Activated CD4-positive, alpha-beta memory T cell treated with anti-CD3 and anti-CD28 coated beads for 36 hours (primary cell): ENCODE measurements at regions not wholly inside any gene's neighbourhood (a gene's known extent, or its start where the extent isn't known, plus 50 kb on each side); places are given as distances from the start of the nearest gene placed in this dataset.
A peak's percentile ranks its signal among the peaks of the same experiment; 100 is the strongest.

Source experiments
- CTCF ChIA-PET: fragments of 350-600 bp; sonication (Branson Sonifier 250); formaldehyde crosslinking; loops from one replicate; lab custom pipeline; 2021; ENCODE audit warnings: antibody characterized with exemption, inconsistent platforms; lab: Charles Lee
- POLR2A ChIA-PET: fragments of 350-600 bp; sonication (Branson Sonifier 250); formaldehyde crosslinking; loops from one replicate; lab custom pipeline; 2021; ENCODE audit warnings: antibody characterized with exemption; lab: Charles Lee
- DNase-seq: peaks from one replicate; pipeline ENCODE4 v3.0.0-alpha.2; 2020
- H3K27ac Mint-ChIP-seq: one replicate; pipeline ENCODE4 v1.8.0; 2021; ENCODE audit warnings: mixed read lengths
- H3K27me3 Mint-ChIP-seq: one replicate; pipeline ENCODE4 v1.8.0; 2021; ENCODE audit warnings: mixed read lengths
- H3K36me3 Mint-ChIP-seq: one replicate; pipeline ENCODE4 v1.8.0; 2021; ENCODE audit warnings: mixed read lengths
- H3K4me1 Mint-ChIP-seq: one replicate; pipeline ENCODE4 v1.8.0; 2021; ENCODE audit warnings: low read depth, mixed read lengths
- H3K4me3 Mint-ChIP-seq: one replicate; pipeline ENCODE4 v1.8.0; 2021; ENCODE audit warnings: mild to moderate bottlenecking, mixed read lengths
- H3K9me3 Mint-ChIP-seq: one replicate; pipeline ENCODE4 v1.8.0; 2021; ENCODE audit warnings: mixed read lengths
- intact Hi-C: fragments of 100-400 bp; cut with micrococcal nuclease; formaldehyde crosslinking; loops from one replicate; pipeline ENCODE4 v1.15.1; 2023

DNA sequence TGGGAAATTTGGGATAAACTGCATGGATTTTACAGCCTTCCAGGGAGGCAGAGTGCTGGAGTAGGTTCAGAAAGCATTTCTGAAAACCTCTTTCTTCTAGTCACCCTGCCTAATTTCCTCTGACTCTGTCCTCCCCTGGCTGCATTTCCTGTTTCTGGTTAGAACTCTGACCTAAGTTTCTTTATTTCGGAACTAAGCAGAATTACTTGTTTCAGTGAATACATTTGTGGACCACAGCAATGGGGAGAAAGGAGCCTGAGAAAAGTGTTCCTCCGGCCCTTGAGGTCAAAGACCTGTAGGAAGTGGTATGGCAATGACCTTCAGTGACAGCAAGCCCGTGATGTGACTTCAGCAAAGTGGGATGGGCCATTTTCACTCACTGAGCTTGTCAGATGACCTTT, 173.4 kb upstream of the RUNX1 start:
- Mint-ChIP-seq H3K4me3 (no peak overlapping the region), H3K27ac (peak overlapping the region; percentile 75), H3K4me1 (peaks cover 49% of the 10 kb centered on the region), H3K36me3 (peaks cover 4% of the 10 kb centered on the region), H3K9me3 (peaks cover 4% of the 10 kb centered on the region), H3K27me3 (no peaks in the 10 kb centered on the region)
- POLR2A ChIA-PET, result interaction anchor here (0.6 to 1.0 kb wide), 3 partner anchors 125 to 179 kb away, joined by 3 read pairs; no protein-coding TSS in a partner anchor
- CTCF ChIA-PET, result interaction anchor here (0.8 to 1.5 kb wide), 3 partner anchors 170 to 620 kb away, joined by 3 to 6 read pairs (median 3); no protein-coding TSS in a partner anchor
- intact Hi-C loops, result loop anchor here (1.0 to 5.0 kb wide), 4 partner anchors 18 to 330 kb away; no protein-coding TSS in a partner anchor
- DNase-seq, result peak; percentile 74

DNA sequence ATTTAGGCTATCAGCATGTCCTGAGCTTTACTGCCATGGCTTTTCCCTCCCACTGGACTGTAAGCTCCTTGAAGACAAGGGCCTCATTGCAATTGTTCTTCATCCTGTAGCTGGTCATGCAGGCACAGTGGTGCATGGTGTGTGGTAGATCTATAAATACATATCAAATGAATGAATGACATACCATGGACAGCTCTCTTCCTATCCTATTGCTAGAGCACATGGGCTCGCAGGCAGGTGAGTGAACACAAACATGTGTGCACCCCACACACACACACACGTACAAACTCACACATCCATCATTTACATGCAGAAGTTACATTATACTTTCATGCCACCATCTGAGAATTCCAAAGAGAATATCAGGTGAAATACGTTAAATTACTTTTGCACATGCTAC, 172.9 kb upstream of the RUNX1 start:
- Mint-ChIP-seq H3K4me1 (peaks cover 49% of the 10 kb centered on the region), H3K27me3 (no peaks in the 10 kb centered on the region), H3K9me3 (peaks cover 4% of the 10 kb centered on the region), H3K4me3 (no peak overlapping the region), H3K27ac (peak overlapping the region; percentile 75), H3K36me3 (peaks cover 4% of the 10 kb centered on the region)
- ChIA-PET POLR2A (interaction anchor here (0.7 kb wide), 1 partner anchor 134 kb away, joined by 3 read pairs; no protein-coding TSS in a partner anchor), CTCF (interaction anchor here (0.8 to 1.3 kb wide), 3 partner anchors 170 to 620 kb away, joined by 3 read pairs; no protein-coding TSS in a partner anchor)
- intact Hi-C loops, result loop anchor here (1.0 to 5.0 kb wide), 4 partner anchors 17 to 330 kb away; no protein-coding TSS in a partner anchor
- DNase-seq, result no peak

DNA sequence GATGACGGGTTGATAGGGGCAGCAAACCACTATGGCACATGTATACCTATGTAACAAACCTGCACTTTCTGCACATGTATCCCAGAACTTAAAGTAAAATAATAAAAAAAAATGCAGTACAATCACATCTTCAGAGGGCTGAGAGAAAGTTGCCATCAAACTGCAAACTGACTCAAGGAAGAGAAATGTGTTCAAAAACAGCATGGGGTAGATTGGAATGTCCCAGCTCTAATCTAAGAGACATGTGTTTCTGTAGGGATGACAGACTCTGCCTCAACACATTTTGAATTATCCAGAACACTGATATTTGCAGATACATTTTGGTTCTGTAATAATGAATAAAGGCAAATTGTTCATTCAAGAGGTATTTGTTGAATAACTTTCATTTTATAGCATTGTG, 171.2 kb upstream of the RUNX1 start:
- no peaks in the 10 kb centered on the region for H3K27me3 Mint-ChIP-seq
- ChIA-PET POLR2A (no interaction called here), CTCF (no interaction called here)
- no peak overlapping the region for H3K4me3 Mint-ChIP-seq
- H3K36me3 Mint-ChIP-seq, result peaks cover 4% of the 10 kb centered on the region
- intact Hi-C loops, result loop anchor here (5.0 kb wide), 1 partner anchor 328 kb away; no protein-coding TSS in a partner anchor
- H3K27ac Mint-ChIP-seq, result no peak overlapping the region
- H3K9me3 Mint-ChIP-seq, result peaks cover 4% of the 10 kb centered on the region
- no peak for DNase-seq
- H3K4me1 Mint-ChIP-seq, result peaks cover 43% of the 10 kb centered on the region

DNA sequence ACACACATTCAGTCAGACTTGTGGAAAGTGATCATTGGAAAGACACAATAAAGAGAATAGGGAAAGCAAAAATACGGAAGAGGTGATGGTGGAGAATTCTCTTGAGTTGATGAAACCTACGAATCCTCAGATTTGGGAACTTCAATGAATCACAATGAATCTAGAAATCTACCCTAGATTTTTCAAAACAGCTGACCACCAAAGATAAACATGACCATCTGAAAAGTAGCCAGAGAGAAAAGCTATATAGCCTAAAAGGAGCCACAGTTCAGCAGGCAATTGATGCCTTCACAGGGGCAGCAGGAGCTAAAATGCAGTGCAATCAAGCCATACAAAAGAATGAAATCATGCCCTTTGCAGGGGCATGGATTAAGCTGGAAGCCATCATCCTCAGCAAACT, 170.6 kb upstream of the RUNX1 start:
- CTCF ChIA-PET, result no interaction called here
- POLR2A ChIA-PET, result no interaction called here
- H3K4me3 Mint-ChIP-seq, result no peak overlapping the region
- DNase-seq, result no peak
- H3K9me3 Mint-ChIP-seq, result peaks cover 4% of the 10 kb centered on the region
- intact Hi-C loops, result loop anchor here (5.0 kb wide), 1 partner anchor 327 kb away; no protein-coding TSS in a partner anchor
- H3K36me3 Mint-ChIP-seq, result peaks cover 4% of the 10 kb centered on the region
- no peaks in the 10 kb centered on the region for H3K27me3 Mint-ChIP-seq
- H3K4me1 Mint-ChIP-seq, result peaks cover 43% of the 10 kb centered on the region
- H3K27ac Mint-ChIP-seq, result no peak overlapping the region

DNA sequence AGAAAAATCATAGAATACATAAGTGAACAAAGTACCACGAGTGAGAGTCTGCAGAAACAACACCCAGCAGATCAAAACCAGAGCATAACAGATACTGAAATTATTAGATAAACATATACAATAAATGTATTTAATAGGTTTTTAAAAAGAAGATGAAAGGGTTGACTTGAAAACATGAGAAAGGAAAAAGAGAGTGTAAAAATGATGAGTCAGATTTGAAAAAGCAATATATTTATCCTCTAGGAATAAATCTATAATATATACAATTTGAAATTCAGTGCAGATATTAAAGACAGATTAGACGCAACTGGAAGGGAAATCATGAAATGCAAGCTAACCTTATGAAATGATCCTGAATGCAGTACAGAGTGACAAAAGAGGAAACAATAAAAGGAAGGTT, 170.2 kb upstream of the RUNX1 start:
- no peak overlapping the region for H3K4me3 Mint-ChIP-seq
- no peak for DNase-seq
- peaks cover 4% of the 10 kb centered on the region for H3K36me3 Mint-ChIP-seq
- H3K9me3 Mint-ChIP-seq, result peaks cover 4% of the 10 kb centered on the region
- ChIA-PET POLR2A (no interaction called here), CTCF (no interaction called here)
- H3K4me1 Mint-ChIP-seq, result peaks cover 43% of the 10 kb centered on the region
- no peak overlapping the region for H3K27ac Mint-ChIP-seq
- H3K27me3 Mint-ChIP-seq, result no peaks in the 10 kb centered on the region
- intact Hi-C loops, result no loop called here

GRCh38 chr21:35217504-35218060, 168.5 kb upstream of the RUNX1 start:
- no peaks in the 10 kb centered on the region for H3K27me3 Mint-ChIP-seq
- peaks cover 32% of the 10 kb centered on the region for H3K4me1 Mint-ChIP-seq
- intact Hi-C loops, result no loop called here
- POLR2A ChIA-PET, result no interaction called here
- DNase-seq, result peak; percentile 68
- no peak overlapping the region for H3K4me3 Mint-ChIP-seq
- peaks cover 4% of the 10 kb centered on the region for H3K36me3 Mint-ChIP-seq
- H3K27ac Mint-ChIP-seq, result peak overlapping the region; percentile 61
- peaks cover 4% of the 10 kb centered on the region for H3K9me3 Mint-ChIP-seq
- CTCF ChIA-PET, result interaction anchor here (1.1 kb wide), 1 partner anchor 130 kb away, joined by 4 read pairs; no protein-coding TSS in a partner anchor

DNA sequence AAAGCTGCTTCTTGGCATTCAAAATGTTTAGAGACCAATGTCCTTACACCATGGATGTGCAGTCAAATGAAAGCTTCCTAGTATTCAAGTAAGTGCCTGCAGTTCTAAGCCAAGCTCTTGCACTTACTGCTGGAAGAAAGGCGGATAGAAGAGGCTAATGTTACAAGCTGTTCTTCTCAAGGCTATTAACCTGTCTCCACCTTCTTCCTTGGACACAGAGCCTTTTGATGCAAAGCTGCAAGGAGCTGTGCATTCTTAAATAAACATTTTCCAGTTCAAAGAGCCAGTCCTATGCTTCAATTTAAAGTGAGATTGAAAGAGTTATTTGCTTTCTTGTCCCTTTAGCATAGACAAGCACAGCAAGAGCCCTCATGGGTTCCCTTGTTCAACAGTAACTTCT, 167.9 kb upstream of the RUNX1 start:
- Mint-ChIP-seq H3K4me3 (no peak overlapping the region), H3K4me1 (peaks cover 31% of the 10 kb centered on the region), H3K9me3 (peaks cover 4% of the 10 kb centered on the region), H3K27ac (no peak overlapping the region), H3K36me3 (peaks cover 4% of the 10 kb centered on the region), H3K27me3 (no peaks in the 10 kb centered on the region)
- intact Hi-C loops, result no loop called here
- DNase-seq, result no peak
- POLR2A ChIA-PET, result no interaction called here
- CTCF ChIA-PET, result interaction anchor here (1.1 to 1.3 kb wide), 2 partner anchors 29 to 129 kb away, joined by 3 to 4 read pairs; no protein-coding TSS in a partner anchor

- ChIA-PET CTCF (interaction anchor here (1.3 kb wide), 2 partner anchors 10 to 30 kb away, joined by 3 read pairs; no protein-coding TSS in a partner anchor), POLR2A (no interaction called here)
- H3K27ac Mint-ChIP-seq, result no peak overlapping the region
- H3K27me3 Mint-ChIP-seq, result no peaks in the 10 kb centered on the region
- DNase-seq, result no peak
- intact Hi-C loops, result no loop called here
- H3K4me1 Mint-ChIP-seq, result peaks cover 27% of the 10 kb centered on the region
- H3K36me3 Mint-ChIP-seq, result no peaks in the 10 kb centered on the region
- no peaks in the 10 kb centered on the region for H3K9me3 Mint-ChIP-seq
- no peak overlapping the region for H3K4me3 Mint-ChIP-seq
Observed at GRCh38 chr21:35215870-35216269, 166.8 kb upstream of the RUNX1 start.

DNA sequence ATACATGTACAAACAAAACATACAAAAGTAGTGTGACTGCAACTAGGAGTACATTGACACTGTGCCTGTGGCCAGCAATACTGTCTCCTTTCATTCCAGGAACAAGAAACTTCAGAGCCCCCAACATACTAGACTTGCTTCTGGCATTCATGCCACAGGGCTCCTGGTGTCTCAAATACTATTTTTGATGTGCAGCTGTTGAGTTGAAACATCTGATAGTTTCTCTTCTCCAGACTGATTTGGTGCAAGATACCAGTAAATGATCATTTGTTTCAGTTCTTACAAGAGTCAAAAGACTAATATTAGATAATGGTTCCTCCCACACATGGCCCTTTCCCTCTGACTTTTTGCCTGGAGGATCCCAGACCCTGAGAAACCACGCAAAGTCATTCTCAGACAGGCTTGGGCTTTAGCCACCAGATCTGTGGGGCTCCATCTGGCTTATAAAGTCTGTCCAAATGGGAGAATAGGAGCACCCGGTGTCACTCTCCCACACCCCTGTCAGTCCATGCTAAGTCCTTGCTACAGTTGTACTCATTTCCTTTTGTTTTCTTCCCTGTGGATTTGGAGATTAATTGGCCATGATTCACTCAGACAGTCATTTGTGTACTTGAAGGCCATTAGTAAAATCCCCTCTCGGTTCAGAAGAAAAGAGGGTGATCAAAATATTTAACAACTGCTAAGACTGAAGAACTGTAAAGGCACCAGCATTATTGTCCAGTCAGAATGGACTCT, 163.5 kb upstream of the RUNX1 start:
- Mint-ChIP-seq H3K4me1 (peaks cover 16% of the 10 kb centered on the region), H3K4me3 (no peak overlapping the region), H3K36me3 (no peaks in the 10 kb centered on the region), H3K27me3 (no peaks in the 10 kb centered on the region), H3K9me3 (peaks cover 9% of the 10 kb centered on the region), H3K27ac (no peak overlapping the region)
- POLR2A ChIA-PET, result no interaction called here
- CTCF ChIA-PET, result no interaction called here
- intact Hi-C loops, result no loop called here
- no peak for DNase-seq

DNA sequence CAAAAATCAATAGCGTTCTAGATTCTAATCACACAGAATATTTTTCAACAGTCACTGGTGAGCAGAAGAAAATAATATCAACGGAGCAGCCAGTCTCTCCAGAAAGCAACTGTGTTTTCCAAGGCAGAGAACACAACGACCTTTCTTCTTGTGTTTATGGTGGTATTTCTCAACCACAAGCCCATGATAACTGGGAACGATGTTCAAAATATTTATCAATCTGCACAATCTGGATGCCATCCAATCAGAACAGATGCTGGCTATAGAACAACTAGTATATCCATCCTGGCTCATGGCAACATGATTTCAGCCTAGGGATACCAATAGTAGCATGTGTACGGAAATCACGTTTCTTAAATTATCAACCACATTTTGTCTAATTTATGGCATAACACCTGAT, 162.7 kb upstream of the RUNX1 start:
- CTCF ChIA-PET, result no interaction called here
- Mint-ChIP-seq H3K27ac (no peak overlapping the region), H3K27me3 (peaks cover 1% of the 10 kb centered on the region), H3K4me3 (no peak overlapping the region), H3K9me3 (peaks cover 9% of the 10 kb centered on the region), H3K36me3 (no peaks in the 10 kb centered on the region), H3K4me1 (peaks cover 9% of the 10 kb centered on the region)
- POLR2A ChIA-PET, result no interaction called here
- DNase-seq, result no peak
- intact Hi-C loops, result no loop called here

- H3K27ac Mint-ChIP-seq, result no peak overlapping the region
- no peak overlapping the region for H3K4me3 Mint-ChIP-seq
- no peaks in the 10 kb centered on the region for H3K36me3 Mint-ChIP-seq
- H3K4me1 Mint-ChIP-seq, result peaks cover 22% of the 10 kb centered on the region
- peaks cover 2% of the 10 kb centered on the region for H3K27me3 Mint-ChIP-seq
- intact Hi-C loops, result no loop called here
- peaks cover 9% of the 10 kb centered on the region for H3K9me3 Mint-ChIP-seq
- POLR2A ChIA-PET, result no interaction called here
- CTCF ChIA-PET, result no interaction called here
- no peak for DNase-seq
Observed at GRCh38 chr21:35210093-35210492, 161.0 kb upstream of the RUNX1 start.

DNA sequence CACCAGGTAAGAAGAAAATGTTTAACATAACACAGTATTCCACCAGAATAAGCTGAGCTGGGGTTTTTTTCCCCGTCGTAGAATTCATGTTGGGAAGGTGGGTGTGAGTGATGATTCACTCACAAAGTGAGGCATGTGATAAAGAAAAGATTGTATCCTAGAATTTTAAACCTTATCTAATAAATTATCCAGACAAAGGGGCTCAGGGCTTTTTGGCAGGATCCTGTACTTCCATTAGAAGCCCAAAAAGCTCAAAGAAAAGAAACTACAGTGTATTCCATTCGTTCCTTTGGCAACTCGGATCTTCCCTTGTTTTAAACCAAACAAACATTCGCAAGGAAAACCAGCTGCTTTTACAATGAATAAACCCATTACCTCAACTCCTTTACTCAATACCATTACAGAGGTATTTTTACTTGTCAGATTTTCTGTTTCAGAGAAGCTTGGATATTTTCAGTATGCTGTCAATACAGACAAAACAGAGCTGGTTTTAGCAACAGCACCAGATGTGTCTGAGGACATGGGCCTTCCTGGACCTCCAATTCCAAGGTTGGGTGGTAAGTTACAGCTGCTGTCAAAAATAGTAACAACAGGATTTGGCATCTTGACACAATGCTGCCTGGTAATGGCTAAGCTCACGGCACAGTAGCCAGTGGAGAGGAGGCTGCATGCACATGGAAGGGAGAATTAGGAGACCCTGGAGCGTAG, 159.9 kb upstream of the RUNX1 start:
- DNase-seq, result no peak
- Mint-ChIP-seq H3K4me3 (no peak overlapping the region), H3K4me1 (peaks cover 29% of the 10 kb centered on the region), H3K27me3 (peaks cover 2% of the 10 kb centered on the region), H3K27ac (no peak overlapping the region), H3K36me3 (no peaks in the 10 kb centered on the region), H3K9me3 (peaks cover 9% of the 10 kb centered on the region)
- ChIA-PET POLR2A (no interaction called here), CTCF (interaction anchor here (1.7 kb wide), 1 partner anchor 463 kb away, joined by 4 read pairs; no protein-coding TSS in a partner anchor)
- intact Hi-C loops, result no loop called here
